Medulla oblongata (tissue), 1 donor: ENCODE measurements at regions not wholly inside any gene's neighbourhood (a gene's known extent, or its start where the extent isn't known, plus 50 kb on each side); places are given as distances from the start of the nearest gene placed in this dataset.

ENCODE experiments used
- DNase-seq: peaks from one replicate; pipeline ENCODE4 v3.0.0-alpha.2; 2015; ENCODE audit errors: extremely low spot score

GRCh38 chr2:125857971-125858794, 797.8 kb upstream of the GYPC start:
- DNase-seq = no peak

GRCh38 chr2:125861461-125861860, 794.5 kb upstream of the GYPC start:
- no peak for DNase-seq

- DNase-seq = no peak
Observed at GRCh38 chr2:125867908-125868307, 788.0 kb upstream of the GYPC start.

- no peak for DNase-seq
Observed at GRCh38 chr2:125870264-125870663, 785.7 kb upstream of the GYPC start.

DNA sequence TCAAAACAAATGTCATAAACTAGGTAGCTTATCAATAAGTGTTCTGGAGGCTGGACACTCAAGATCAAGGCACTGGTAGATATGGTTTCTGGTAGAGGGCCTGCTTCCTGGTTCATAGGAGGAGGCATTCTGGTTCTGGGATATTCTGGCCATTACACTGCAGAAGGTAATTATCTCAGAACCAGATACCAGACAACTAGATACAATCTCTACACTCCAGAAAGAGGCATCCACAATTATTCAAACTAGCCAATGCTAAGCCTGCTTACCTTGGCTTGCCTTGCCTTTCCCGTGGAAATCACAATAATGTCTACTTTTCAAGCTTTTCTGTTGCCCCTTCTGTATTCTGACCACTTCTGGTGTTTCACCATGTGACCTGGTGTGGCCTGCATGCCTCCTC, 785.2 kb upstream of the GYPC start:
- no peak for DNase-seq

- DNase-seq = no peak
Observed at GRCh38 chr2:125874564-125874963, 781.4 kb upstream of the GYPC start.

GRCh38 chr2:125885340-125885739, 770.6 kb upstream of the GYPC start:
- DNase-seq = no peak

DNA sequence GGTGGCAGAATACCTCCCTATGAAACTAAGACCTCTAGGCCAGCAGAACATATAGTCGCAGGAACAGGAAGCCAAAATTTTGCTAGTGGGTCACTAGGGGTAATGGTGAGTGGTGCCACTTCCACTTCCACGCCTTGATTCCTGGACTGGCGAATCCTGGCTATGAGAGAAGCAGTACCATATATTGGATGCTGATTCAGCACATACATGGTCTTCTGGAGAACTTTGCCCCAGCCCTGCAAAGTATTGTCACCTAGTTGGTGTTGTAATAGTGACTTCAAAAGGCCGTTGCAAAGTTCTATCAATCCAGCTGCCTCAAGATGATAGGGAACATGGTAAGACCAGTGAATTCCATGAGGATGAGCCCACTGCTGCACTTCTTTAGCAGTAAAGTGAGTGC, 769.8 kb upstream of the GYPC start:
- DNase-seq = no peak

DNA sequence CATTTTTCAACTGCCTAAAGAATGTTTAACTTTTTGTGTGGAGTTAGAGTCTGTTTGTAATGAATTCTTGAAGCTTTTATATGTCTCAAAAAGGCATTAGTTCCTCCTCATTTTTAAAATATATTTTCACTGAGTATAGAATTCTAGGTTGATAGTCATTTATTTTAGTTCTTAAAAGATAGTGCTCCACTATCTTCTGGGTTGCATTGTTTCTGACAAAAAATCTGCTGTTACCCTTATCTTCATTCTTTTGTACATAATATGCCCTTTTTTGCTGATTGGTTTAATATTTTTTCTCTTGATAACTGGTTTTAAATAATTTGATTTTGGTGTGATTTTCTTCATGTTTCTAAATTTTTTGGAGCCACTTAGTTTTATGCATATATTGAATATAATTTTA, 754.7 kb upstream of the GYPC start:
- no peak for DNase-seq

- no peak for DNase-seq
Observed at GRCh38 chr2:125925891-125926546, 729.9 kb upstream of the GYPC start.

GRCh38 chr2:125935559-125935958, 720.4 kb upstream of the GYPC start:
- no peak for DNase-seq

GRCh38 chr2:125942585-125943424, 713.2 kb upstream of the GYPC start:
- DNase-seq = no peak

GRCh38 chr2:125959047-125959446, 696.9 kb upstream of the GYPC start:
- DNase-seq = no peak

DNA sequence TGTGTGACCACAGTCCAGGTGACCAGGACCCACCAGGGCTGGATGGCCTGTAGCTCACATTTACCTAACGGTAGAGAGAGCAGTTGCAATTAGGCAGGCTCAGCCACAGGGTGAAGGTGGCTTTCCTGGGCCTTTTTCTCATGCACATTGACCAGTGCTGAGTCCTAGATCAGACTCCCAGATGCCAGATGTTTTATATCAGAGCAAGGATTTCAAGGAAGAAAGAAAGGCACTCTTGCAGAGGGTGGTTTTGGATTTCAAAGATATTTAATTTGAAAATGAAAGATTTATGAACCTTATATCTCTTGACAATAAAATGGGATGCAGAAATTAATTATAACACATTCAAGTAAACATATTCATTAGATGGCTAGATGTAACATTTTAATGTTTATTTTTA, 694.2 kb upstream of the GYPC start:
- no peak for DNase-seq

DNA sequence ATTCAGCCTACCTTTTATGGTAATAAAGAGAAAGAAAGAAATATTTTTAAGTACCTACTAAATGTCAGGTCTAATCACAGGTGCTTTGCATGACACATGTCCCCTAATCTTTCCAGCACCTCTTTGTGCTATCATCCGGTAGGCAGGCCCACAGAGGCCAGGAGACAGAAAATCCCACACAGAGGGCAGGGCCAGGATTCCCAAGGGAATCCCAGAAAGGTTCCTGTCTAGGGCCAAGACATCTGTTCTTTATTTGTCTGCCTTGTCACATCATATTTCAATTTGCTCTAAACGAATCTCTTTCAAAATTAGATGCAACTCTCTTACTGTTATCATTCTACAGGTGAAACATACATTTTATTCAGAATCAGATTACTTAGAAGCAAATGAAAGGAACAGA, 676.1 kb upstream of the GYPC start:
- no peak for DNase-seq

GRCh38 chr2:125983364-125983763, 672.6 kb upstream of the GYPC start:
- DNase-seq = no peak

GRCh38 chr2:126029316-126029715, 626.6 kb upstream of the GYPC start:
- no peak for DNase-seq

DNA sequence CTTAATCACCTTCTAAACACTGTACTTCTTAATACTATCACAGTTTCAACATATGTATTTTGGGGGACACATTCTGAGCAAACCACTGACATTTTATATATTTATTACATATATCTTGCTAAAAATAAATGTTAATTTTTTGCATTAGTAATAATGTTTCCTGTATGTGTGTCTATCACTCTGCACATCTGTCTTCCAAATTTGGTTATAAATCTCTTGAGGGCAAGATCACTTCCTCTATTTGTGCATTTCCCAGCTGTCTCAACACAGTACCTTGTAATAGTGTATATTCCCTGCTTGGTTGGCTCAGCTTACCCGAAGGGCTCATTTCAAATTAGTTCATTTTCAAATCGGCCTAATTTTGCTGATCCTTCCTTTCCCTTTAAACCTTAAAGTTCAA, 617.1 kb upstream of the GYPC start:
- DNase-seq = no peak

- no peak for DNase-seq
Observed at GRCh38 chr2:126041391-126042047, 614.4 kb upstream of the GYPC start.

GRCh38 chr2:126042089-126042488, 613.9 kb upstream of the GYPC start:
- DNase-seq = no peak

- no peak for DNase-seq
Observed at GRCh38 chr2:126048719-126049118, 607.2 kb upstream of the GYPC start.

DNA sequence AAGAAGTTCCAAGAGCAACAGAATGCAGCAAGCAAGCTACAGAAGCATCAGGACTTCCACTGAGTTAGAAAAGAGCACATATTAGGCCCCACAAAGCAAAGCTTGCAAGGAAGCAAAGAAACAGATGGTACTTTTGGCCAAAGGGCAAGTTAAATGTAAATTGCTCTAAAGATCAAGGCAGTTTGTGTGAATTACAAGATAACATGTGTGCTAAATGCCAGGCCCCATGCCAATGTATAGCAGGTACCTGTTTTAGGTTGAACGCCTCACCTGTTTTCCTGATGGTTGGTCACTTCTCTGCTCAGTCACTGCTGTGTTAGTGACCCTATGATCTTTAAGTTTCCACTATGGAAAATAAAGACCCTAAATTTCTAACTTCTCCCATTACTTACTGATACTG, 606.5 kb upstream of the GYPC start:
- DNase-seq = no peak
